ENCODE measurements at regions not wholly inside any gene's neighbourhood (a gene's known extent, or its start where the extent isn't known, plus 50 kb on each side); places are given as distances from the start of the nearest gene placed in this dataset.

DNA sequence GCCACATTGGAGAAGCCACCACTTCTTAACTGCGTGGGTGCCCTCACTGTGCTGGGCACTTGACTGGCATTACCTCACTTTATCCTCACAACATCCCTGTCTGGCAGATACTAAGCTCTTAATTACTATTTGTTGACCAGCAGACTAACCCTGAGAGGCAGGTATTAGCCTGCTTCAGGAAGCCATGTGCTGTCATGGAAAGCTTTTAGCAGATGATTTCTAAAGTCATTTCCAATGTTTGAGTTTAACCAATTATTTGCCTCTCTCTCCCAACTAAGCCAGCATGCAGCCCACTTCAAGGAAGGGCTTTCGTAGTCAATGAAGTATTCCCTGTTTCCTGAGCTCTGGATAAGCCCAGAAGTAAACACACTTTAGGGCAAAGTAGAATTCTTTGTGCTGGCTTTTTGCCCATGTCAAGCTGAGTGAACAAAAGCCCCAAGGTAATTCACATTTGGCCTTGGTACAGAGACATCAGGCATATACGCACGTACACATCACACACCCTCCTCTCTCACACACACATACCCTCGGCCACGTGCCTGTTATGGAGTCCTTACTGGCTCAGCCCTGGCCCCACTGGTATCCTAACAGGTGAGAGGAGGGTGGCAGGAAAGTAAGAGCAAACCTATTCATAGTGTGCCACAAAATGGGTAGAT lies 108.6 kb downstream of the C1D start (continued):
- TF ChIP-seq NR2F1 (CRISPR knock-in tag; IDR thresholded peaks at IDR 0.05) (no peak), ELF3 (CRISPR knock-in tag; IDR thresholded peaks at IDR 0.05) (peak; percentile 66; the same call in 1 of the 2 replicates), ZNF276 (CRISPR knock-in tag; IDR thresholded peaks at IDR 0.05; ENCODE audit: low read depth) (peak; percentile 64; the same call in 1 of the 2 replicates), ZNF576 (CRISPR knock-in tag; IDR thresholded peaks at IDR 0.05) (no peak), SNAPC5 (CRISPR knock-in tag; IDR thresholded peaks at IDR 0.05; ENCODE audit: borderline replicate concordance) (no peak), ZBTB2 (CRISPR knock-in tag; IDR thresholded peaks at IDR 0.05; ENCODE audit: low read depth) (peak; percentile 69; the same call in 1 of the 2 replicates), ZNF24 (IDR thresholded peaks at IDR 0.05) (no peak), ZNF773 (CRISPR knock-in tag; IDR thresholded peaks at IDR 0.05; ENCODE audit: borderline replicate concordance) (no peak), RCOR2 (CRISPR knock-in tag; IDR thresholded peaks at IDR 0.05) (peak; percentile 73), PHF8 (CRISPR knock-in tag; IDR thresholded peaks at IDR 0.05) (no peak), HNF4A (CRISPR knock-in tag; IDR thresholded peaks at IDR 0.05) (peak; percentile 38; the same call in 1 of the 2 replicates), XBP1 (CRISPR knock-in tag; IDR thresholded peaks at IDR 0.05) (no peak), HIC2 (CRISPR knock-in tag; IDR thresholded peaks at IDR 0.05; ENCODE audit: low read depth) (no peak)
- TF ChIP-seq, protein P1, sequence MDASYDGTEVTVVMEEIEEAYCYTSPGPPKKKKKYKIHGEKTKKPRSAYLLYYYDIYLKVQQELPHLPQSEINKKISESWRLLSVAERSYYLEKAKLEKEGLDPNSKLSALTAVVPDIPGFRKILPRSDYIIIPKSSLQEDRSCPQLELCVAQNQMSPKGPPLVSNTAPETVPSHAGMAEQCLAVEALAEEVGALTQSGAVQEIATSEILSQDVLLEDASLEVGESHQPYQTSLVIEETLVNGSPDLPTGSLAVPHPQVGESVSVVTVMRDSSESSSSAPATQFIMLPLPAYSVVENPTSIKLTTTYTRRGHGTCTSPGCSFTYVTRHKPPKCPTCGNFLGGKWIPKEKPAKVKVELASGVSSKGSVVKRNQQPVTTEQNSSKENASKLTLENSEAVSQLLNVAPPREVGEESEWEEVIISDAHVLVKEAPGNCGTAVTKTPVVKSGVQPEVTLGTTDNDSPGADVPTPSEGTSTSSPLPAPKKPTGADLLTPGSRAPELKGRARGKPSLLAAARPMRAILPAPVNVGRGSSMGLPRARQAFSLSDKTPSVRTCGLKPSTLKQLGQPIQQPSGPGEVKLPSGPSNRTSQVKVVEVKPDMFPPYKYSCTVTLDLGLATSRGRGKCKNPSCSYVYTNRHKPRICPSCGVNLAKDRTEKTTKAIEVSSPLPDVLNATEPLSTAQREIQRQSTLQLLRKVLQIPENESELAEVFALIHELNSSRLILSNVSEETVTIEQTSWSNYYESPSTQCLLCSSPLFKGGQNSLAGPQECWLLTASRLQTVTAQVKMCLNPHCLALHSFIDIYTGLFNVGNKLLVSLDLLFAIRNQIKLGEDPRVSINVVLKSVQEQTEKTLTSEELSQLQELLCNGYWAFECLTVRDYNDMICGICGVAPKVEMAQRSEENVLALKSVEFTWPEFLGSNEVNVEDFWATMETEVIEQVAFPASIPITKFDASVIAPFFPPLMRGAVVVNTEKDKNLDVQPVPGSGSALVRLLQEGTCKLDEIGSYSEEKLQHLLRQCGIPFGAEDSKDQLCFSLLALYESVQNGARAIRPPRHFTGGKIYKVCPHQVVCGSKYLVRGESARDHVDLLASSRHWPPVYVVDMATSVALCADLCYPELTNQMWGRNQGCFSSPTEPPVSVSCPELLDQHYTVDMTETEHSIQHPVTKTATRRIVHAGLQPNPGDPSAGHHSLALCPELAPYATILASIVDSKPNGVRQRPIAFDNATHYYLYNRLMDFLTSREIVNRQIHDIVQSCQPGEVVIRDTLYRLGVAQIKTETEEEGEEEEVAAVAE (CRISPR knock-in tag; IDR thresholded peaks at IDR 0.05; ENCODE audit: borderline replicate concordance) = 0 out of 2 replicates have a peak, but pooled peaks have one; percentile 25
